GM12865 (cell line): ENCODE measurements at regions not wholly inside any gene's neighbourhood (a gene's known extent, or its start where the extent isn't known, plus 50 kb on each side); places are given as distances from the start of the nearest gene placed in this dataset.
A peak's percentile ranks its signal among the peaks of the same experiment; 100 is the strongest.

Source experiments
- DNase-seq: peaks from one replicate; pipeline ENCODE4 v3.0.0; 2010; ENCODE audit warnings: low read depth
- H3K4me3 ChIP-seq: 2 replicates; pipeline ENCODE4 v1.5.1; 2011; ENCODE audit warnings: mild to moderate bottlenecking, low read depth, low read length, control low read depth
- CTCF ChIP-seq: IDR thresholded peaks from 2 replicates; pipeline ENCODE4 v1.5.1; 2011; ENCODE audit warnings: low read length, control low read depth, low read depth, inconsistent platforms; ENCODE audit not compliant: insufficient read depth; ENCODE audit errors: missing control alignments

- no peak for TF ChIP-seq CTCF
- DNase-seq = no peak
- no peak overlapping the region for H3K4me3 ChIP-seq
These were observed 52.0 kb downstream of the MAGEF1 start for GRCh38 chr3:184659797-184660301.

- DNase-seq = no peak
- TF ChIP-seq CTCF = no peak
- no peak overlapping the region for H3K4me3 ChIP-seq
These were observed 53.5 kb downstream of the MAGEF1 start for GRCh38 chr3:184658223-184658928.

GRCh38 chr3:184656829-184657681 lies 54.8 kb downstream of the MAGEF1 start:
- DNase-seq = peak; percentile 56
- TF ChIP-seq CTCF = no peak
- no peak overlapping the region for H3K4me3 ChIP-seq

- TF ChIP-seq CTCF = no peak
- H3K4me3 ChIP-seq = no peak overlapping the region
- no peak for DNase-seq
These were observed 55.4 kb downstream of the MAGEF1 start for GRCh38 chr3:184656458-184656828.

- no peak overlapping the region for H3K4me3 ChIP-seq
- no peak for TF ChIP-seq CTCF
- no peak for DNase-seq
These were observed 56.3 kb downstream of the MAGEF1 start for GRCh38 chr3:184655597-184655996.

- no peak for DNase-seq
- TF ChIP-seq CTCF = no peak
- no peak overlapping the region for H3K4me3 ChIP-seq
These were observed 57.5 kb downstream of the MAGEF1 start for GRCh38 chr3:184654375-184654774.
